PC-3 (cell line): ENCODE measurements at regions not wholly inside any gene's neighbourhood (a gene's known extent, or its start where the extent isn't known, plus 50 kb on each side); places are given as distances from the start of the nearest gene placed in this dataset.

Source experiments
- ATAC-seq: fragments of 200-7000 bp; cut with Tn5 transposase; 2 replicates; pipeline ENCODE4 v1.9.1; 2020; ENCODE audit warnings: mild to moderate bottlenecking, moderate library complexity
- BruUV-seq: library from RNA; stranded (reverse); fragments of 400-500 nt; replicated peaks from 2 replicates; lab custom pipeline; 2021; lab: Mats Ljungman, UMichigan
- CTCF ChIA-PET: fragments of 300-600 bp; sonication (Branson Sonifier 250); formaldehyde crosslinking; loops from one replicate; lab custom pipeline; 2022; ENCODE audit warnings: antibody characterized with exemption; lab: Charles Lee
- POLR2A ChIA-PET: fragments of 300-600 bp; sonication (Branson Sonifier 250); formaldehyde crosslinking; loops from one replicate; lab custom pipeline; 2022; ENCODE audit warnings: antibody characterized with exemption; ENCODE audit not compliant: unreplicated experiment; lab: Charles Lee
- DNase-seq: peaks from one replicate; pipeline ENCODE4 v3.0.0-alpha.2; 2015
- H2AFZ ChIP-seq: fragments of 300-600 bp; sonication (generic); 2 replicates; pipeline ENCODE4 v1.6.0; 2016; ENCODE audit warnings: antibody characterized with exemption, low read length
- H3F3A ChIP-seq: fragments of 300-600 bp; sonication (generic); one replicate; pipeline ENCODE4 v1.6.0; 2017; ENCODE audit warnings: antibody characterized with exemption, low read length, control low read depth, mild to moderate bottlenecking; ENCODE audit not compliant: unreplicated experiment
- H3K27ac ChIP-seq: fragments of 300-600 bp; sonication (generic); 2 replicates; pipeline ENCODE4 v1.5.1; 2016; ENCODE audit warnings: mild to moderate bottlenecking, low read length
- H3K27me3 ChIP-seq: fragments of 300-600 bp; sonication (generic); 2 replicates; pipeline ENCODE4 v1.6.1; 2016; ENCODE audit warnings: low read length, mixed read lengths
- H3K36me3 ChIP-seq: fragments of 300-600 bp; sonication (generic); 2 replicates; pipeline ENCODE4 v1.6.1; 2016; ENCODE audit warnings: low read depth, mixed run types, low read length, mixed read lengths
- H3K4me1 ChIP-seq: fragments of 300-600 bp; sonication (generic); 2 replicates; pipeline ENCODE4 v1.5.1; 2016; ENCODE audit warnings: low read length; ENCODE audit not compliant: insufficient read depth
- H3K4me2 ChIP-seq: fragments of 300-600 bp; sonication (generic); 2 replicates; pipeline ENCODE4 v1.6.0; 2016; ENCODE audit warnings: low read length
- H3K4me3 ChIP-seq: fragments of 300-600 bp; sonication (generic); 2 replicates; pipeline ENCODE4 v1.5.1; 2016; ENCODE audit warnings: mild to moderate bottlenecking, low read length, mixed read lengths
- H3K79me2 ChIP-seq: fragments of 300-600 bp; sonication (generic); 2 replicates; pipeline ENCODE4 v1.6.1; 2017; ENCODE audit warnings: low read length, mixed read lengths
- H3K9ac ChIP-seq: fragments of 300-600 bp; sonication (generic); 2 replicates; pipeline ENCODE4 v1.6.0; 2016; ENCODE audit warnings: mild to moderate bottlenecking, low read length
- H3K9me2 ChIP-seq: fragments of 300-600 bp; sonication (generic); replicated peaks from 2 replicates; pipeline ENCODE4 v1.6.1; 2016; ENCODE audit warnings: mixed run types, low read length, mixed read lengths
- H3K9me3 ChIP-seq: fragments of 300-600 bp; sonication (generic); 2 replicates; pipeline ENCODE4 v1.6.1; 2016; ENCODE audit warnings: low read length, mixed read lengths
- H4K20me1 ChIP-seq: fragments of 300-600 bp; sonication (generic); 2 replicates; pipeline ENCODE4 v1.6.1; 2016; ENCODE audit warnings: low read length, mixed read lengths
- CTCF ChIP-seq: fragments of 300-600 bp; sonication (generic); conservative IDR thresholded peaks from 2 replicates; pipeline ENCODE4 v1.5.1; 2017; ENCODE audit warnings: antibody characterized with exemption, low read depth, mild to moderate bottlenecking, low read length
- EZH2 ChIP-seq: fragments of 300-600 bp; sonication (generic); IDR thresholded peaks from one replicate; pipeline ENCODE4 v1.6.1; 2017; ENCODE audit warnings: antibody characterized with exemption, mild to moderate bottlenecking, low read length; ENCODE audit not compliant: unreplicated experiment
- EZH2phosphoT487 ChIP-seq: fragments of 300-600 bp; sonication (generic); IDR thresholded peaks from 2 replicates; pipeline ENCODE4 v1.6.1; 2018; ENCODE audit warnings: mild to moderate bottlenecking, antibody characterized with exemption, low read length, borderline replicate concordance
- intact Hi-C: fragments of 100-400 bp; cut with micrococcal nuclease; formaldehyde crosslinking; loops from 2 replicates; pipeline ENCODE4 v1.9.0; 2023

DNA sequence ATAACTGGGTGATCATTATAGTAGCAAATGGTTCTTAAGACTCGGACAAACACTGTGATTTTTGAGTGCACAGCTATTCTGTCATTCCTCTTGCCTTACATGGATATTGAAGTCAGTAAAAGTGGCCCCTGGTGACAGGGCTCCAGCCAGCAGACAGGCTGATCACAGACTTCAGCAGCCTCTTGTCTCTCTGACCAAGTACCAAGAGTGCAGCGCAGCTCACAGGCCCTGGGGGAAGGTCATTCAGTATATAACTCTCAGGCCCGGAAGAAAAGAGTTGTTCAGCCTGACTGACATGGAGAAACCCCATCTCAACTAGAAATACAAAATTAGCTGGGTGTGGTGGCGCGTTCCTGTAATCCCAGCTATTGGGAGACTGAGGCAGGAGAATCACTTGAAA, 202.6 kb downstream of the HRH4 start:
- no peak for TF ChIP-seq EZH2
- TF ChIP-seq CTCF = no peak
- TF ChIP-seq EZH2phosphoT487 = no peak
- intact Hi-C loops = no loop called here
- no peaks in the 10 kb centered on the region for H3K79me2 ChIP-seq
- no peaks in the 10 kb centered on the region for H3K9me3 ChIP-seq
- no peak overlapping the region for H3K27ac ChIP-seq
- no peak for DNase-seq
- no peak overlapping the region for H2AFZ ChIP-seq
- H3K36me3 ChIP-seq = no peaks in the 10 kb centered on the region
- 0 out of 2 replicates have a peak, but pooled peaks cover 6% of the 10 kb centered on the region for H3K4me1 ChIP-seq
- H3K4me3 ChIP-seq = no peak overlapping the region
- ChIA-PET CTCF (no interaction called here), POLR2A (no interaction called here)
- H3K9me2 ChIP-seq = no peaks in the 10 kb centered on the region
- no peak overlapping the region for H3K4me2 ChIP-seq
- no peak for ATAC-seq
- peaks cover 64% of the 10 kb centered on the region for H3K27me3 ChIP-seq
- BruUV-seq = no TSS peak
- no peaks in the 10 kb centered on the region for H4K20me1 ChIP-seq
- H3K9ac ChIP-seq = no peak overlapping the region
- H3F3A ChIP-seq = no peaks in the 10 kb centered on the region

GRCh38 chr18:24669015-24669414, 208.6 kb downstream of the HRH4 start:
- no peaks in the 10 kb centered on the region for H4K20me1 ChIP-seq
- H3K9me3 ChIP-seq = no peaks in the 10 kb centered on the region
- no peak for DNase-seq
- no peaks in the 10 kb centered on the region for H3F3A ChIP-seq
- peaks cover 70% of the 10 kb centered on the region for H3K27me3 ChIP-seq
- no peak overlapping the region for H3K9ac ChIP-seq
- H2AFZ ChIP-seq = no peak overlapping the region
- H3K4me3 ChIP-seq = no peak overlapping the region
- ATAC-seq = no peak
- intact Hi-C loops = no loop called here
- no peak overlapping the region for H3K27ac ChIP-seq
- H3K4me2 ChIP-seq = no peak overlapping the region
- BruUV-seq = no TSS peak
- no peaks in the 10 kb centered on the region for H3K79me2 ChIP-seq
- H3K4me1 ChIP-seq = no peaks in the 10 kb centered on the region
- POLR2A ChIA-PET = no interaction called here
- H3K36me3 ChIP-seq = no peaks in the 10 kb centered on the region
- no peaks in the 10 kb centered on the region for H3K9me2 ChIP-seq
- CTCF ChIA-PET = no interaction called here
- no peak for TF ChIP-seq EZH2
- no peak for TF ChIP-seq CTCF
- no peak for TF ChIP-seq EZH2phosphoT487

DNA sequence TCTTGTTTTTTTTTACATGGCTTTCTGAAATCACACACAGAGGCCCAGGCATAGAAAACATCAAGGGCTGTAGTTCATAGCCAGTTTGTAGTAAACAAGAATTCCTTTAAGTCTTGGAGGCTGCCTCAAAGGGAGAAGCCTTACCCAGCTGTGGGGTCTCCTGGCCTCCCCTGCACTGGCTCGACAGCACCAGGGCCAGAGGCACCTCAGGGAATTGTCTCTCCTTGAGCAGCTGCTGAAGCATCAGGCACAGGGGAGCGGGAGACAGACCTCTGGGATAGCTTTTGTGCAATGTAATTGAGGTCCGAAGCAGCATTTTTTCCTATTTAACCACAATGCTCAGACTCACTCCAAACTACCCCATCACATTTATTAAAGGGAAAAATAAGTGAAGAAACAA, 209.1 kb downstream of the HRH4 start:
- Histone ChIP-seq H3K4me3 (no peak overlapping the region), H3K27me3 (peaks cover 70% of the 10 kb centered on the region), H3K9me3 (no peaks in the 10 kb centered on the region), H3K27ac (no peak overlapping the region), H3K79me2 (no peaks in the 10 kb centered on the region), H3K4me1 (no peaks in the 10 kb centered on the region), H3K4me2 (no peak overlapping the region), H3K36me3 (no peaks in the 10 kb centered on the region), H3K9ac (no peak overlapping the region), H3F3A (no peaks in the 10 kb centered on the region), H3K9me2 (no peaks in the 10 kb centered on the region), H2AFZ (no peak overlapping the region), H4K20me1 (no peaks in the 10 kb centered on the region)
- DNase-seq (no peak), ATAC-seq (no peak)
- ChIA-PET POLR2A (no interaction called here), CTCF (no interaction called here)
- intact Hi-C loops = no loop called here
- no TSS peak for BruUV-seq
- TF ChIP-seq CTCF = no peak
- TF ChIP-seq EZH2phosphoT487 = no peak
- TF ChIP-seq EZH2 = no peak
